ENCODE measurements at regions not wholly inside any gene's neighbourhood (a gene's known extent, or its start where the extent isn't known, plus 50 kb on each side); places are given as distances from the start of the nearest gene placed in this dataset.

GRCh38 chr10:125266966-125267365, 106.6 kb upstream of the CTBP2 start:
- Histone ChIP-seq H3K9ac (ENCODE audit: low read length) (no peak overlapping the region), H2AFZ (ENCODE audit: low read depth, low read length, poor library complexity, severe bottlenecking) (no peak overlapping the region), H3K9me2 (ENCODE audit: insufficient read depth) (no peaks in the 10 kb centered on the region), H3K27ac (ENCODE audit: low read depth, low read length) (no peak overlapping the region), H3K4me2 (ENCODE audit: low read length) (no peak overlapping the region), H3K36me3 (ENCODE audit: control insufficient read depth in 1 of 2, insufficient read depth in 2 of 2, low read length in 2 of 2) (no peaks in the 10 kb centered on the region), H3K9me3 (ENCODE audit: control insufficient read depth in 1 of 2, insufficient read depth in 1 of 2, low read depth in 1 of 2, low read length in 2 of 2) (no peaks in the 10 kb centered on the region), H3K4me3 (replicated peaks in 1 of 2; ENCODE audit: low read depth in 1 of 2, low read length in 2 of 2) (no peak overlapping the region), H3K79me2 (ENCODE audit: insufficient read depth, low read length) (no peaks in the 10 kb centered on the region), H3K27me3 (ENCODE audit: insufficient read depth, low read length) (no peaks in the 10 kb centered on the region), H3K4me1 (ENCODE audit: control insufficient read depth in 1 of 2, insufficient read depth in 2 of 2, low read length in 2 of 2) (peaks cover 20 to 42% of the 10 kb centered on the region in 2 experiments), H4K20me1 (ENCODE audit: insufficient read depth) (no peaks in the 10 kb centered on the region)
- POLR2A ChIA-PET: no interaction called here
- CTCF ChIA-PET: no interaction called here
- no TSS peak for BruUV-seq (replicated peaks)
- no peak for ATAC-seq
- RAD21 ChIA-PET (ENCODE audit: low non-redundant PET in 1 of 2, low total read pairs in 2 of 2, uncharacterized antibody in 2 of 2, unreplicated experiment in 2 of 2): no interaction called here
- intact Hi-C loops (cut with micrococcal nuclease): no loop called here
- DNase-seq (ENCODE audit: low read depth, low spot score): no peak
- TF ChIP-seq MAX (IDR thresholded peaks at IDR 0.05) (no peak), ATF3 (IDR thresholded peaks at IDR 0.05) (no peak), ZNF274 (IDR thresholded peaks at IDR 0.05; ENCODE audit: low read depth, low read length) (no peak), JUND (IDR thresholded peaks at IDR 0.05) (no peak), FOSL1 (IDR thresholded peaks at IDR 0.05; ENCODE audit: low read depth) (no peak), POLR2A (IDR thresholded peaks at IDR 0.05; ENCODE audit: borderline replicate concordance, extremely low read depth, insufficient read depth, insufficient read length) (no peak), ZBTB33 (IDR thresholded peaks at IDR 0.05; ENCODE audit: extremely low read depth, insufficient replicate concordance, low read length) (no peak), REST (IDR thresholded peaks at IDR 0.05; ENCODE audit: low read depth) (no peak), YY1 (IDR thresholded peaks at IDR 0.05; ENCODE audit: extremely low read depth, insufficient replicate concordance, low read depth, low read length) (no peak), SRF (IDR thresholded peaks at IDR 0.05; ENCODE audit: low read depth) (no peak), SP1 (IDR thresholded peaks at IDR 0.05; ENCODE audit: low read depth) (no peak), POLR2AphosphoS5 (IDR thresholded peaks at IDR 0.05; ENCODE audit: low read depth, low read length) (no peak), SIN3A (IDR thresholded peaks at IDR 0.05; ENCODE audit: low read depth) (no peak), TCF7L2 (IDR thresholded peaks at IDR 0.05; ENCODE audit: borderline replicate concordance, extremely low read depth, insufficient read depth, insufficient read length) (no peak), CTCF (IDR thresholded peaks at IDR 0.05 in 2 of 3, conservative IDR thresholded peaks at IDR 0.05 in 1 of 3; ENCODE audit: borderline replicate concordance in 1 of 3, insufficient read depth in 1 of 3, low read depth in 2 of 3, low read length in 2 of 3) (no peak), ZFX (IDR thresholded peaks at IDR 0.05) (no peak)

Measured in HCT116 (cell line).